Right lobe of liver (tissue), 6 donors: ENCODE measurements at regions not wholly inside any gene's neighbourhood (a gene's known extent, or its start where the extent isn't known, plus 50 kb on each side); places are given as distances from the start of the nearest gene placed in this dataset.

Experiments
- ATAC-seq, 4 donors: fragments of 200-7000 bp; cut with Tn5 transposase; one replicate each; pipeline ENCODE4 v1.9.1; 2020; ENCODE audit warnings: mild to moderate bottlenecking in 4 of 4, moderate library complexity in 4 of 4
- DNase-seq, 3 donors: peaks; one replicate each; pipeline ENCODE4 v3.0.0-alpha.2; 2020
- H3K27ac ChIP-seq, 3 donors: fragments of 200-600 bp; one replicate each; pipeline ENCODE4 v1.8.0; 2022
- H3K27me3 ChIP-seq, 2 donors: fragments of 200-600 bp; one replicate each; pipeline ENCODE4 v1.8.0; 2022
- H3K36me3 ChIP-seq, 4 donors: fragments of 200-600 bp; sonication (generic) in 1 of 4; one replicate each; pipeline versions ENCODE4 v1.5.1 to v1.8.0; 2017 to 2022; ENCODE audit warnings: control low read depth in 1 of 4
- H3K4me1 ChIP-seq, 4 donors: fragments of 200-600 bp; sonication (generic) in 1 of 4; one replicate each; pipeline versions ENCODE4 v1.5.1 to v1.8.0; 2017 to 2022; ENCODE audit warnings: control low read depth in 1 of 4
- H3K4me3 ChIP-seq, 3 donors: fragments of 200-600 bp; one replicate each; pipeline ENCODE4 v1.8.0; 2022
- H3K9me3 ChIP-seq, 4 donors: fragments of 200-600 bp; sonication (generic) in 1 of 4; one replicate each; pipeline versions ENCODE4 v1.5.1 to v1.8.0; 2017 to 2022; ENCODE audit warnings: control low read depth in 1 of 4
- CTCF ChIP-seq, 4 donors: fragments of 200-600 bp in 3 of 4; fragments of 450-650 bp in 1 of 4; IDR thresholded peaks; one replicate each; pipeline versions ENCODE4 v1.5.1 to v1.8.0; 2016 to 2022; ENCODE audit warnings: antibody characterized with exemption in 4 of 4, mild to moderate bottlenecking in 2 of 4
- POLR2A ChIP-seq: fragments of 450-650 bp; IDR thresholded peaks from one replicate; pipeline ENCODE4 v1.6.1; 2017; ENCODE audit warnings: antibody characterized with exemption, mild to moderate bottlenecking
- WGBS: methylation state at CpG from one replicate; pipeline ENCODE4 v1.1.6; 2018; ENCODE audit warnings: low coverage, low lambda C conversion rate; ENCODE audit not compliant: insufficient coverage; ENCODE audit errors: missing lambda C conversion rate; 5-methylcytosine and 5-hydroxymethylcytosine counted together
- intact Hi-C, 2 donors: fragments of 100-400 bp; cut with DNase I; formaldehyde crosslinking; loops; one replicate each; pipeline versions ENCODE4 v1.11.2 to v1.14.1; 2022
- donor health status: DM: no; HTN: yes; CAD: no.
- donor health status: DM: no; HTN: no; CAD: no.
- donor health status: DM: no; HTN: no; CAD: no.
- donor health status: DM: no; HTN: yes; CAD: no.
- donor health status: DM: no; HTN: yes; CAD: no.

GRCh38 chr17:55629995-55630394 lies 92.7 kb downstream of the TMEM100 start:
- Histone ChIP-seq H3K4me3 (no peak overlapping the region), H3K27me3 (no peaks in the 10 kb centered on the region), H3K36me3 (no peaks in the 10 kb centered on the region), H3K27ac (no peak overlapping the region), H3K9me3 (no peaks in the 10 kb centered on the region), H3K4me1 (no peaks in the 10 kb centered on the region)
- ATAC-seq (no peak), DNase-seq (no peak)
- TF ChIP-seq CTCF (IDR thresholded peaks at IDR 0.05) (no peak), POLR2A (no peak)
- intact Hi-C loops: no loop called here
- WGBS: 82% methylated on average over 7 of the region's 7 CpGs

GRCh38 chr17:55625521-55625920 lies 97.1 kb downstream of the TMEM100 start:
- no peaks in the 10 kb centered on the region for H3K36me3 ChIP-seq
- no peaks in the 10 kb centered on the region for H3K9me3 ChIP-seq
- no peak for DNase-seq
- H3K4me3 ChIP-seq: no peak overlapping the region
- no peak for ATAC-seq
- H3K27ac ChIP-seq: no peak overlapping the region
- intact Hi-C loops: no loop called here
- H3K4me1 ChIP-seq: no peaks in the 10 kb centered on the region
- H3K27me3 ChIP-seq: no peaks in the 10 kb centered on the region
- TF ChIP-seq POLR2A: no peak
- no peak for TF ChIP-seq CTCF (IDR thresholded peaks at IDR 0.05)

- Histone ChIP-seq H3K4me3 (no peak overlapping the region), H3K4me1 (no peaks in the 10 kb centered on the region), H3K36me3 (no peaks in the 10 kb centered on the region), H3K27me3 (no peaks in the 10 kb centered on the region), H3K27ac (no peak overlapping the region), H3K9me3 (no peaks in the 10 kb centered on the region)
- ATAC-seq (no peak), DNase-seq (no peak)
- intact Hi-C loops: no loop called here
- TF ChIP-seq POLR2A: no peak
- no peak for TF ChIP-seq CTCF (IDR thresholded peaks at IDR 0.05)
- WGBS: 45% methylated on average over 2 of the region's 3 CpGs
Observed at GRCh38 chr17:55624772-55625433, 97.8 kb downstream of the TMEM100 start.

- no peaks in the 10 kb centered on the region for H3K27me3 ChIP-seq
- no peak for DNase-seq
- 68% methylated on average over 3 of the region's 3 CpGs for WGBS
- ATAC-seq: no peak
- TF ChIP-seq CTCF (IDR thresholded peaks at IDR 0.05): no peak
- TF ChIP-seq POLR2A: no peak
- no peak overlapping the region for H3K4me3 ChIP-seq
- H3K36me3 ChIP-seq: no peaks in the 10 kb centered on the region
- intact Hi-C loops: no loop called here
- H3K4me1 ChIP-seq: no peaks in the 10 kb centered on the region
- no peak overlapping the region for H3K27ac ChIP-seq
- H3K9me3 ChIP-seq: no peaks in the 10 kb centered on the region
Observed at GRCh38 chr17:55622547-55622946, 100.1 kb downstream of the TMEM100 start.

GRCh38 chr17:55620945-55621344 lies 101.7 kb downstream of the TMEM100 start:
- WGBS: 54% methylated on average over 4 of the region's 4 CpGs
- no peak for DNase-seq
- Histone ChIP-seq H3K27me3 (no peaks in the 10 kb centered on the region), H3K4me1 (no peaks in the 10 kb centered on the region), H3K36me3 (no peaks in the 10 kb centered on the region), H3K27ac (no peak overlapping the region), H3K4me3 (no peak overlapping the region), H3K9me3 (no peaks in the 10 kb centered on the region)
- TF ChIP-seq CTCF (IDR thresholded peaks at IDR 0.05): no peak
- TF ChIP-seq POLR2A: no peak
- ATAC-seq: no peak
- intact Hi-C loops: no loop called here
